HG03139 (cell line): ENCODE measurements at regions not wholly inside any gene's neighbourhood (a gene's known extent, or its start where the extent isn't known, plus 50 kb on each side); places are given as distances from the start of the nearest gene placed in this dataset.

Experiments
- ATAC-seq: cut with Tn5 transposase; IDR thresholded peaks from one replicate; pipeline ENCODE4 v1.9.1; 2021; ENCODE audit not compliant: unreplicated experiment

GRCh38 chrX:69028006-69028760 is 137.1 kb downstream of the PJA1 start:
- peak; percentile 89 for ATAC-seq

- no peak for ATAC-seq
These were observed 137.9 kb downstream of the PJA1 start for GRCh38 chrX:69027181-69028005.

- ATAC-seq = no peak
These were observed 139.4 kb downstream of the PJA1 start for GRCh38 chrX:69025802-69026301.

DNA sequence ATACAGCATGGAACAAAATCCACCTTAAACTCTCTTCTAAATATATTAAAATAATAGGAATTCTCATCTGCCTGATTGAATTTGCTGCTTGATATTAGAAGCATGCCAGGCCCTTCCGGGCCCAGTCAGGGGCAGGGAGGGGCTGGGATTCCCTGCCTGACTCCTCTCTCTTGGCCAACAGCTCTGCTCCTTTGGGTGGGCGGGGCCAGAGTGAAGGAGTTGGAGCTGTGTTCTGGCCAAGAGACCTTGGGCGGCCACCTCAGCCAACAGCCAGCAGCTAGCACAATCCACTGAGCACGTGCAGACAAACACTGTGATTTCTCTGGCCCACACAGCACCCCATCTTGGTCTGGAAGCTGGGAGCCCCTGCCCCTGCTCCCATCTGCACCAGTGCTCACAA is 140.3 kb downstream of the PJA1 start:
- no peak for ATAC-seq

DNA sequence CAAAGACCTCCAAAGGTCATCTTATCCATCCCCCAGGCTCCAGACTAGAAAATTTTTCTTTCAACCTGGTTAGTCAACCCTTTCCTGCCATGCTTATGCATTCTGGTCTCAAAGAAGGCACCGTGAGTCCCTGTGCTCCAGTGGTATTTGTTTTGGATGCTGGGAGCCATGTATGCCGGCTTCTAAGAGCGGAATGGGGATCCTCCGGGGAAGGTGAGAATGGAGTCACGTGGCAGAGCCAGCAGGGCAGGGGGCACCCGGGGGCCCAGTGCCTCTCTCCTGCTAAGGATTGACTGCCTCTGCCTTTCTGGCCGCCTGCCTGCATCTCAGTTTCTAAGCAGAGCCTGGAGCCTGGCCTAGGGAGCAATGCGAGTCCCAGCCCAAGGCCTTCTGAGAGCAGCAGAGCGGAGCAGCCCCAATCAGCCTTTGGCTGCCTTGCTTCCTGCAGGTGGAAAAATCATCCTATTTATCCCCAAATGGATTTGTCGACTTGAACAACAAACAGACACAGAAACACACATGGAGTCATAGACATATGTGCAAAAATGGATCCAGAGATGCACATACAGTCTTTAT is 141.0 kb downstream of the PJA1 start:
- no peak for ATAC-seq

DNA sequence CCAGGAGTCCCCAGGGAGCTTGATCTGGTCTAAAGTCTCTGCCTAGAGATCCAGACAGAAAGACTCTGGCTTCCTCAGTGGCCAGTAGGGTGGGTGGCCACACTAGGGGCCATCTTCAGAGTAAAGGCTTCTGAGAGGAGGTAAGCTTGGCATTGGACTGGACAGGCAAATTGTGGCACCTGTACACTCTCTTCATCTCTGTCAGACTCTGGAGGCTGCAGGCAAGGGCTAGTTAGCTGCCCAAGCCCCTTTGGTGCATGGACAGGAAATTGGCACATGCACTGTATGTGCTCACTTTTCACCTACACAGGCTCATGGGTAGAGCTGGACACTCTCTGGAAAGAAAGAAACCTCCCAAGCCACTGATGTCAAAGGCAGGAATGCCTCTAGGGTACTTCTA is 142.8 kb downstream of the PJA1 start:
- ATAC-seq = no peak

DNA sequence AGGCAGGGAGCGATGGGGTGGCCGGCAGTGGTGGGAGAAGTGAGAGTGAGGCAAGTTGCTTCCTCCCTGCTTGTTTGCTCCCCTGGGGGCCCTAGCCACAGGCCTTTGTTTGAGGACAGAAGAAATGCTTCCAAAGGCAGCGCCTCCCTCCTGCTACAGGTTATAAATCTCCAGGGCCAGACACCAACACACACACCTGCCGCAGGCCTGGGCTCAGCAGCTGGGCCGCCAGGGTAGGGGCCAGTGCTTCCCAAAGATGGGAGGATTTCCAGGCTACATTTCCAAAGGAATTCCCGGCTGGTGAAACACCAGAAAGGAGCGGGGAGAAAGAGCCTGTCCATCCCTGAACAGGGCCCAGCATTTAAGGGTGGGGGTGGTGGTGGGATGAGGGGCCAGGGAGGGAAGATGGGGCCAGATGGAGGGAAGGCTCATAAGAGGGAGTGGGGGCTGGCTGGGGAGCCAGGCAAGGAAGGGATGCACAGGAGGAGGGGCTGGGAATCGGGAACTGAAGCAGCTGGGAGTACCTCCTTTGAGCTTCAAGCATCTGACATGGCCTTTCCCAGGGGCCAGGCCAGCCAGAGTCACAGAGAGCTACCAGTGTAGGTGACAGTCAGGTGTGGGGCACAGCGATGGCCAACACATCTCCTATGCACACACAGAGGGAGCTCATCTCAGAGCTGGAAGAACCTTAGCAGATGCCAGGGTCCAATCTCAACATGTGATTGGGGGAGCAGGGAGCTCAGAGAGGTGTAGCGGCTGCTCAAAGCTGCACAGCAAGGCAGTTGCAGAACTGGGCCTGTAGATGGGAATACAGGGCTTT is 143.9 kb downstream of the PJA1 start:
- no peak for ATAC-seq

- no peak for ATAC-seq
These were observed 144.9 kb downstream of the PJA1 start for GRCh38 chrX:69020316-69020715.

GRCh38 chrX:69019073-69019890 is 146.0 kb downstream of the PJA1 start:
- no peak for ATAC-seq

DNA sequence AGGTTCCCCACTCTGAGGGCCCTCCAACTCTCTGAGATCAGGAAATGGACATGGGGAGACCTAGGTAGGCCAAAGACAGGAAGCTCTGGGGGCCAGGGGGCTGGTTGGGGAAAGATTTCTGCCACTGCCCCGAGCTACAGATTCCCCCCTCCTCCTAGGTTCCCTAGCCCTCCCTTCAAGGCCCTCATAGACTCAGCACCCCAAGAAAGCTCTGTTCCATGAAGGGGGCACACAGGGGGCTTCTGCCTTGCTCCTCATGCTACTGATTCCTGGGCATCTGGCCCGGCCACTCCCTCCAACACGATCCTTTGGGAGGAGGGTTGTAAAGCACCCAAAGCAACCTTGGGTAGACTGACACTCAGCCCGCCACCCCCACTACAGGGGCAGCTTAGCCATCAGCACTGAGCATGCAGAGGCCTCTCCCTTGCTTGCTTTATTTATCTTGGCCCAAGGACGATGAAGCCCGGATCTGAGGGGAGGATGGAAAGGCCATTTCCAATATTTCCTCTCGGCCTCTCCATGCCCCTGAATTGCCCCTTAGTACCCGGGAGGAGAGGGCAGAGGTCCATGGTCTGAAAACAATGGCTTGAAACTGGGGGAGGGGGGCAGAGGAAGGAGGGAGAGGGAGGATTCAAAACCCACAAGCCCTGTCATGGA is 146.7 kb downstream of the PJA1 start:
- ATAC-seq = no peak

GRCh38 chrX:69016293-69016941 is 148.8 kb downstream of the PJA1 start:
- no peak for ATAC-seq

DNA sequence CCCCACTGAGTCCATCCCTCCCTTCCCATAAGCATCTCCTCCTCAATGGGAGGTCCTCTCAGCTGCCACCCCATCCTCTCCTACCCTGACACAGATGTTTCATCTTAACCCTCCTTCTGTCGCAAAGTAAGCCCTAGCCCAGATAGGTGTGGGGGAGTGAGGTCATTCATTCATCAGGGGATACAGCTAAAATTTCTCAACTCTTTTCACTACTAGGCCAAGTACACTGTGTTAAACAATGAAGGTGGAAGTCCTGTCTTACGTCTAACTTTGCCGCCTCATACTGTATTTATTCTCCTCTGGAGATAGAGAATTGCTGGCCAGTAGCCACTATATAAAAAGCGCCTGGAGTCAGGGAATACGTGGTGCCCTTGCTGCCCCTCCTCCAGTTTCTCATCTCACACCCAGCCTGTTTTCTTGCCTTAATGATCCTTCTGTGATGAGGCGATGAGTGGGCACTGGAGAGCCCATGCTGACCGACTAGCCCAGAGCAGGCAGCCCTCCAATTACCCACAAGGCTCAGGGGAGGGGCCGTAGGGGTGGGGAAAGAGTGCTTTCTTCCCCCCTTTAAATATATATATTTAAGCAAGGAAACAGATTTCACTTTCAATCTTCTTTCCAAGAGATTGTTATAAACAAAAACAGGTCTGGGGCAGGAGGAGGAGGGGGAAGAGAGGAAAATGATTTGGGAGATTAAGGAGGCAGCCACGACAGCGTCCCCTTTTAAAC is 149.5 kb downstream of the PJA1 start:
- ATAC-seq = no peak

GRCh38 chrX:69015156-69015555 is 150.1 kb downstream of the PJA1 start:
- no peak for ATAC-seq

DNA sequence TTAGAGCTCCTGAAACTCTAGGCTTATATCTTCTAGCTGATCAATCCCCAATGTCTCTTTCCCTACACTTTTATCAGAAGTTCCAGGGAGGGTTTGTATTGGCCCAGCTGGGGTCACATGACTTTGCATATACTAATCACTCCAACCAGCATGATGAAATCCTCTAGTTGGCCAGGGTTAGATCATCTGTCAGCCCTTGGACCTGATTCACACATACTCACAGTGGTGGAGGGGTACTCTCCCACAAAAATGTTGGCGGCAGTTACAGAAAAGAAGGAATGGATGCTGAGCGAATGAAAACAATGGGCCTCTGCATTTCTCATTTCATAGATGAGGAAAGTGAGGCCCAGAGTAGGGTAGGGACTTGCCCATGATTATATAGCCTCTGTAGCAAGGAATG is 151.1 kb downstream of the PJA1 start:
- no peak for ATAC-seq

GRCh38 chrX:69010339-69010738 is 154.9 kb downstream of the PJA1 start:
- no peak for ATAC-seq

- ATAC-seq = no peak
These were observed 164.4 kb downstream of the PJA1 start for GRCh38 chrX:69000877-69001276.

- ATAC-seq = no peak
These were observed 165.3 kb downstream of the PJA1 start for GRCh38 chrX:68999931-69000330.

DNA sequence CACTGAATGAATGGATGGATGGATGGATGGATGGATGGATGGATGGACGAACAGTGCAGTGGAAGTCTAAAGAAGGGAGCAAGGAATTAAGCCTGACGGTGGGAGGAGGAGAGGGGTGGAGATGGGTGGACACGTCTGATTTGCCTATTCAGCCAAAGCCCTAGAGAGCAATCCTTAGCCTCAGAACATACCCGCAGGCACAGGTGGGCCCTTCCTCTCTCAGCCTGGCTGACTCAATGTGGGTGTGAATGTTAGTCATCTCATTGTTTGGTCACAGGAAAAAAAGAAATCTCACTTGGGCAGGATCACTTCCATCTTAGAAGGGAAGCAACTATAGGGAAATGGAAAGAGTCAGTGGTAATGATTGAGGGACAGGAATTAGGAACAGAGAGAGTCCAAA is 165.9 kb downstream of the PJA1 start:
- no peak for ATAC-seq
